Panc1 (cell line): ENCODE measurements at regions not wholly inside any gene's neighbourhood (a gene's known extent, or its start where the extent isn't known, plus 50 kb on each side); places are given as distances from the start of the nearest gene placed in this dataset.

ENCODE experiments used
- ATAC-seq: fragments of 200-7000 bp; cut with Tn5 transposase; 2 replicates; pipeline ENCODE4 v1.9.1; 2020; ENCODE audit warnings: mild to moderate bottlenecking, moderate library complexity
- BruUV-seq: library from RNA; stranded (reverse); fragments of 400-500 nt; replicated peaks from 2 replicates; lab custom pipeline; 2021; lab: Mats Ljungman, UMichigan
- CTCF ChIA-PET: fragments of 300-600 bp; sonication (Branson Sonifier 250); formaldehyde crosslinking; loops from one replicate; lab custom pipeline; 2022; ENCODE audit warnings: antibody characterized with exemption; lab: Charles Lee
- POLR2A ChIA-PET: fragments of 300-600 bp; sonication (Branson Sonifier 250); formaldehyde crosslinking; loops from one replicate; lab custom pipeline; 2022; ENCODE audit warnings: antibody characterized with exemption; lab: Charles Lee
- DNase-seq: peaks from one replicate; pipeline ENCODE4 v3.0.0-alpha.2; 2010; ENCODE audit warnings: low read depth, low spot score
- H3K27ac ChIP-seq: 2 replicates; pipeline ENCODE4 v1.5.1; 2011; ENCODE audit warnings: mild to moderate bottlenecking, low read length, inconsistent platforms
- H3K27me3 ChIP-seq: fragments of 200-500 bp; sonication (Bioruptor generic); 2 replicates; pipeline ENCODE4 v1.6.0; 2014; ENCODE audit warnings: low read length, inconsistent platforms; ENCODE audit not compliant: control insufficient read depth, insufficient read depth
- H3K36me3 ChIP-seq: fragments of 200-500 bp; sonication (Bioruptor generic); 2 replicates; pipeline ENCODE4 v1.5.1; 2014; ENCODE audit warnings: inconsistent platforms, mild to moderate bottlenecking, low read length, moderate library complexity; ENCODE audit not compliant: control insufficient read depth, insufficient read depth
- H3K4me1 ChIP-seq: 2 replicates; pipeline ENCODE4 v1.5.1; 2011; ENCODE audit warnings: inconsistent platforms, mild to moderate bottlenecking, low read length, moderate library complexity; ENCODE audit not compliant: control insufficient read depth, insufficient read depth
- H3K4me3 ChIP-seq, 2 experiments: 2 replicates each; pipeline ENCODE4 v1.5.1; 2011 to 2012; ENCODE audit warnings: low read depth in 2 of 2, low read length in 2 of 2, mild to moderate bottlenecking in 2 of 2, inconsistent platforms in 1 of 2, moderate library complexity in 1 of 2
- H3K9me3 ChIP-seq: fragments of 200-500 bp; sonication (Bioruptor generic); 2 replicates; pipeline ENCODE4 v1.5.1; 2014; ENCODE audit warnings: low read depth, mild to moderate bottlenecking, inconsistent platforms, low read length, moderate library complexity; ENCODE audit not compliant: control insufficient read depth, insufficient read depth
- POLR2AphosphoS5 ChIP-seq: IDR thresholded peaks from 2 replicates; pipeline ENCODE4 v1.6.1; 2012; ENCODE audit warnings: mild to moderate bottlenecking, low read depth, low read length, moderate library complexity
- SIN3A ChIP-seq: IDR thresholded peaks from 2 replicates; pipeline ENCODE4 v1.6.1; 2012; ENCODE audit warnings: low read depth, mild to moderate bottlenecking, low read length, moderate library complexity, borderline replicate concordance; ENCODE audit not compliant: insufficient read depth
- TCF7L2 ChIP-seq: IDR thresholded peaks from 2 replicates; pipeline ENCODE4 v1.6.1; 2011; ENCODE audit warnings: mild to moderate bottlenecking, low read depth, low read length, inconsistent platforms
- in situ Hi-C: cut with HindIII; loops from 2 replicates; pipeline ENCODE4 v1.10.0; 2016; ENCODE audit warnings: low sequenced_read_pairs, low pct_unique_long_range_greater_than_20kb
- intact Hi-C: fragments of 100-400 bp; cut with micrococcal nuclease; formaldehyde crosslinking; loops from one replicate; pipeline ENCODE4 v1.10.0; 2022; ENCODE audit not compliant: unreplicated experiment
- TF ChIP-seq, protein P1 (sequence below): fragments of 450-650 bp; IDR thresholded peaks from 2 replicates; pipeline ENCODE4 v1.5.1; 2017; ENCODE audit warnings: mild to moderate bottlenecking
- TF ChIP-seq, protein P2 (sequence below), 2 experiments: IDR thresholded peaks; 2 replicates each; pipeline ENCODE4 v1.6.1; 2011 to 2012; ENCODE audit warnings: low read depth in 2 of 2, control low read depth in 1 of 2, low read length in 1 of 2, mild to moderate bottlenecking in 1 of 2, moderate library complexity in 1 of 2; ENCODE audit not compliant: insufficient read depth in 1 of 2

DNA sequence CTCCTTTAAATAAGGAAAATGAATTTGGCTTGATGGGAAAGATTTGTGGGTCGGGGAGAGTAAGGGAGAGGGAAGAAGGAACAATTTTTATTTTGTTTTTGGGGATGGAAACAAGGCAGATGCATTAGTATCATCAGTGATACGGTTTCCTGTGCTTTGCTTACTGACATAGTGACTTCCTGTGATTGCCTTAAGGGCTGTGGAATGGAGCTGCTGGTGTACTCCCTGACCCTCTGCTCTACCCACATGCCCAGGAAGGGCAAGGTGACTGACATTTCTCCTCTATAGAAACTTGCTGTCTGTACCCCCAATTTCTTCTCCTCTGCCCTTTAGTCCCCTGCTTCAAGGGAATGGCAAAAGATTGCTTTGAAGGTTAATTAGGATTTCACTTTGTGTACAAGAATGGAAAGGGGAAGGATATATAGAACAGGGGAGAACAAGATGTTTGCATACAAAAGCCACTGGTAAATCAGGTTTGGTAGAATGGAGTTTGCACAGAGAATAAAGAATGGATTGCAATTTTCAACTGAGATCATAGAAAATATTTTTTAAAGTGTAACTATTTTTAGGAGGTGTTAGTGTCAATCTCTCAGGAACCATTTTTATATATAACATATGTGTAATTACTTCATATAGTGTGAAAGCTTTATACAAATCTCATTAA is 129.0 kb upstream of the AGR3 start:
- POLR2A ChIA-PET: interaction anchor here (0.6 kb wide), 1 partner anchor 44 kb away, joined by 3 read pairs; no protein-coding TSS in a partner anchor
- CTCF ChIA-PET: no interaction called here
- Histone ChIP-seq H3K27me3 (no peaks in the 10 kb centered on the region), H3K9me3 (no peaks in the 10 kb centered on the region), H3K4me1 (no peaks in the 10 kb centered on the region), H3K36me3 (no peaks in the 10 kb centered on the region), H3K27ac (no peak overlapping the region), H3K4me3 (no peak overlapping the region)
- TF ChIP-seq TCF7L2: no peak
- TF ChIP-seq SIN3A: no peak
- TF ChIP-seq, protein P1, sequence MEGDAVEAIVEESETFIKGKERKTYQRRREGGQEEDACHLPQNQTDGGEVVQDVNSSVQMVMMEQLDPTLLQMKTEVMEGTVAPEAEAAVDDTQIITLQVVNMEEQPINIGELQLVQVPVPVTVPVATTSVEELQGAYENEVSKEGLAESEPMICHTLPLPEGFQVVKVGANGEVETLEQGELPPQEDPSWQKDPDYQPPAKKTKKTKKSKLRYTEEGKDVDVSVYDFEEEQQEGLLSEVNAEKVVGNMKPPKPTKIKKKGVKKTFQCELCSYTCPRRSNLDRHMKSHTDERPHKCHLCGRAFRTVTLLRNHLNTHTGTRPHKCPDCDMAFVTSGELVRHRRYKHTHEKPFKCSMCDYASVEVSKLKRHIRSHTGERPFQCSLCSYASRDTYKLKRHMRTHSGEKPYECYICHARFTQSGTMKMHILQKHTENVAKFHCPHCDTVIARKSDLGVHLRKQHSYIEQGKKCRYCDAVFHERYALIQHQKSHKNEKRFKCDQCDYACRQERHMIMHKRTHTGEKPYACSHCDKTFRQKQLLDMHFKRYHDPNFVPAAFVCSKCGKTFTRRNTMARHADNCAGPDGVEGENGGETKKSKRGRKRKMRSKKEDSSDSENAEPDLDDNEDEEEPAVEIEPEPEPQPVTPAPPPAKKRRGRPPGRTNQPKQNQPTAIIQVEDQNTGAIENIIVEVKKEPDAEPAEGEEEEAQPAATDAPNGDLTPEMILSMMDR: no peak
- no peak for TF ChIP-seq POLR2AphosphoS5
- TF ChIP-seq, protein P2, sequence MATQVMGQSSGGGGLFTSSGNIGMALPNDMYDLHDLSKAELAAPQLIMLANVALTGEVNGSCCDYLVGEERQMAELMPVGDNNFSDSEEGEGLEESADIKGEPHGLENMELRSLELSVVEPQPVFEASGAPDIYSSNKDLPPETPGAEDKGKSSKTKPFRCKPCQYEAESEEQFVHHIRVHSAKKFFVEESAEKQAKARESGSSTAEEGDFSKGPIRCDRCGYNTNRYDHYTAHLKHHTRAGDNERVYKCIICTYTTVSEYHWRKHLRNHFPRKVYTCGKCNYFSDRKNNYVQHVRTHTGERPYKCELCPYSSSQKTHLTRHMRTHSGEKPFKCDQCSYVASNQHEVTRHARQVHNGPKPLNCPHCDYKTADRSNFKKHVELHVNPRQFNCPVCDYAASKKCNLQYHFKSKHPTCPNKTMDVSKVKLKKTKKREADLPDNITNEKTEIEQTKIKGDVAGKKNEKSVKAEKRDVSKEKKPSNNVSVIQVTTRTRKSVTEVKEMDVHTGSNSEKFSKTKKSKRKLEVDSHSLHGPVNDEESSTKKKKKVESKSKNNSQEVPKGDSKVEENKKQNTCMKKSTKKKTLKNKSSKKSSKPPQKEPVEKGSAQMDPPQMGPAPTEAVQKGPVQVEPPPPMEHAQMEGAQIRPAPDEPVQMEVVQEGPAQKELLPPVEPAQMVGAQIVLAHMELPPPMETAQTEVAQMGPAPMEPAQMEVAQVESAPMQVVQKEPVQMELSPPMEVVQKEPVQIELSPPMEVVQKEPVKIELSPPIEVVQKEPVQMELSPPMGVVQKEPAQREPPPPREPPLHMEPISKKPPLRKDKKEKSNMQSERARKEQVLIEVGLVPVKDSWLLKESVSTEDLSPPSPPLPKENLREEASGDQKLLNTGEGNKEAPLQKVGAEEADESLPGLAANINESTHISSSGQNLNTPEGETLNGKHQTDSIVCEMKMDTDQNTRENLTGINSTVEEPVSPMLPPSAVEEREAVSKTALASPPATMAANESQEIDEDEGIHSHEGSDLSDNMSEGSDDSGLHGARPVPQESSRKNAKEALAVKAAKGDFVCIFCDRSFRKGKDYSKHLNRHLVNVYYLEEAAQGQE (IDR thresholded peaks at IDR 0.05; ENCODE audit: insufficient read depth in 1 of 2, low read depth in 2 of 2, low read length in 1 of 2): no peak
- ATAC-seq (no peak), DNase-seq (no peak)
- intact Hi-C loops (no loop called here), in situ Hi-C loops (no loop called here)
- no TSS peak for BruUV-seq

DNA sequence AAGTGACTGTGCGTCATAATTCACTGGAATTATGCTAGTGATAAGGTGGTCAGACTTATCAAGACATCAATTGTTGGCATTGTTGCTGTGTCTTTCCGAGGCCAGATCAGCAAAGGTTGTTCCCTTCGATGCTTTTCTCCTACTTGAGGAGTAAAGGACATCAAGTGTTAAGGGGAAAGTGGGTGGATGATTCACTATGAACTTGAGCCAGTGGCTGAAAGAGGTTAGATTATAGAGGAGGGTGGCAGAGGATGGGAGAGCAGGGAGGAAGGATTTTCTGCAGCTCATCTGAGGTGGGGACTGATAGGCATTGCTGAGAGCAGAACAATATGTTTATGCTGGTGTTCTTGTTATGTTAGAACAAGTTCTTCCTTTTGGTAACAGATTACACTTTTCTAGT is 131.4 kb upstream of the AGR3 start:
- DNase-seq (no peak), ATAC-seq (no peak)
- no peaks in the 10 kb centered on the region for H3K27me3 ChIP-seq
- ChIA-PET POLR2A (no interaction called here), CTCF (no interaction called here)
- BruUV-seq: no TSS peak
- no peak for TF ChIP-seq TCF7L2
- no peak for TF ChIP-seq SIN3A
- TF ChIP-seq, protein P1: no peak
- TF ChIP-seq POLR2AphosphoS5: no peak
- TF ChIP-seq, protein P2 (IDR thresholded peaks at IDR 0.05; ENCODE audit: insufficient read depth in 1 of 2, low read depth in 2 of 2, low read length in 1 of 2): no peak
- in situ Hi-C loops (no loop called here), intact Hi-C loops (no loop called here)
- no peaks in the 10 kb centered on the region for H3K4me1 ChIP-seq
- H3K9me3 ChIP-seq: no peaks in the 10 kb centered on the region
- no peak overlapping the region for H3K27ac ChIP-seq
- H3K36me3 ChIP-seq: no peaks in the 10 kb centered on the region
- no peak overlapping the region for H3K4me3 ChIP-seq
